ENCODE measurements at regions not wholly inside any gene's neighbourhood (a gene's known extent, or its start where the extent isn't known, plus 50 kb on each side); places are given as distances from the start of the nearest gene placed in this dataset.

DNA sequence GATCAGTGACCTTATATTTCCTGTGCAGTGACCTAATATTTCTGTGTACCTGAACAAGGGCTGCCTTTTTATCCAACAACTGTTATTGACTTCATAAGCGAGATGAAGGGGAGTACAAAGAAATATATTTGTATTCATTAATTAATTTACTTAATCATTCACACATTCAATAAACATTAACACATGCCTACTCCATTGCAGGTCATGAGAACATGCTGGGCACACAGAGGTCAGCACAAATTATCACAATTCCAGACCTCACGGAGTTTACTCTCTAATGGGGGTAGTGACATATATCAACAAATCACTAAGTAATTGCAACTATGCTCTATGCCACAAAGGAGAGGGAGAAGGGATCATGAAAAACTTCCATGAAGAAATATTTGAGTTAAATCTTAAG is 614.6 kb downstream of the TOX3 start:
- Histone ChIP-seq H3K4me3 (no peak overlapping the region), H3K27ac (no peak overlapping the region), H3K27me3 (no peaks in the 10 kb centered on the region), H3K9me3 (no peaks in the 10 kb centered on the region), H3K4me1 (no peaks in the 10 kb centered on the region), H3K36me3 (no peaks in the 10 kb centered on the region)
- WGBS, 2 donors (ENCODE audit: low coverage in 1 of 2): 63 to 71% methylated on average over 2 of the region's 2 CpGs
- in situ Hi-C loops (cut with MboI; ENCODE audit: low pct_ligation_motif_present in 1 of 4, low pct_unique_long_range_greater_than_20kb in 1 of 4, low sequenced_read_pairs in 3 of 4): no loop called here
- DNase-seq: no peak
- intact Hi-C loops (cut with DNase I; ENCODE audit: low total_unique reads): no loop called here
- TF ChIP-seq POLR2AphosphoS5 (IDR thresholded peaks at IDR 0.05) (no peak), POLR2A (IDR thresholded peaks at IDR 0.05) (no peak), EP300 (IDR thresholded peaks at IDR 0.05; ENCODE audit: low read depth) (no peak)
- TF ChIP-seq, protein P1, sequence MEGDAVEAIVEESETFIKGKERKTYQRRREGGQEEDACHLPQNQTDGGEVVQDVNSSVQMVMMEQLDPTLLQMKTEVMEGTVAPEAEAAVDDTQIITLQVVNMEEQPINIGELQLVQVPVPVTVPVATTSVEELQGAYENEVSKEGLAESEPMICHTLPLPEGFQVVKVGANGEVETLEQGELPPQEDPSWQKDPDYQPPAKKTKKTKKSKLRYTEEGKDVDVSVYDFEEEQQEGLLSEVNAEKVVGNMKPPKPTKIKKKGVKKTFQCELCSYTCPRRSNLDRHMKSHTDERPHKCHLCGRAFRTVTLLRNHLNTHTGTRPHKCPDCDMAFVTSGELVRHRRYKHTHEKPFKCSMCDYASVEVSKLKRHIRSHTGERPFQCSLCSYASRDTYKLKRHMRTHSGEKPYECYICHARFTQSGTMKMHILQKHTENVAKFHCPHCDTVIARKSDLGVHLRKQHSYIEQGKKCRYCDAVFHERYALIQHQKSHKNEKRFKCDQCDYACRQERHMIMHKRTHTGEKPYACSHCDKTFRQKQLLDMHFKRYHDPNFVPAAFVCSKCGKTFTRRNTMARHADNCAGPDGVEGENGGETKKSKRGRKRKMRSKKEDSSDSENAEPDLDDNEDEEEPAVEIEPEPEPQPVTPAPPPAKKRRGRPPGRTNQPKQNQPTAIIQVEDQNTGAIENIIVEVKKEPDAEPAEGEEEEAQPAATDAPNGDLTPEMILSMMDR (IDR thresholded peaks at IDR 0.05): no peak

DNA sequence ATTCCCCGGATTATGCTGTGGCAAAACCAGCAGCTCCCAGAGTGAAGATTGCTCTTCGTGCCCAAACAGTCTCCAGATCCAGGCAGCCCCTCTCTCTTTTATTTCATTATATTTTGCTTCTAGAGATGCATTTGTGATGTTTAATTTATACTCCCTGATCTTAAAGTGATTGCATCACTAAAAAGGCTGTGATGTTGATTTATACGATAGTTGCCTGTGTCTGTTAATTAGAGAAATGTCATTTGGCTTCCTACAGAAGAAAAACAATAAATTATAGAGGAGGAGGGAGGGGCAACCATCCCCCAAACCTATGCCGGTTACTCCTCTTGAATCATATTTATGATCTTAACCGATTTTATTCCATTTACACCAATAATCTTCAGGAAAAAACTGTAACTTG is 615.3 kb downstream of the TOX3 start:
- Histone ChIP-seq H3K4me3 (no peak overlapping the region), H3K4me1 (no peaks in the 10 kb centered on the region), H3K27me3 (no peaks in the 10 kb centered on the region), H3K9me3 (no peaks in the 10 kb centered on the region), H3K36me3 (no peaks in the 10 kb centered on the region), H3K27ac (no peak overlapping the region)
- intact Hi-C loops (cut with DNase I; ENCODE audit: low total_unique reads) (no loop called here), in situ Hi-C loops (cut with MboI; ENCODE audit: low pct_ligation_motif_present in 1 of 4, low pct_unique_long_range_greater_than_20kb in 1 of 4, low sequenced_read_pairs in 3 of 4) (no loop called here)
- no peak for DNase-seq
- 58 to 60% methylated on average over 2 to 5 of the region's 5 CpGs for WGBS, 2 donors (ENCODE audit: low coverage in 1 of 2)
- TF ChIP-seq POLR2A (IDR thresholded peaks at IDR 0.05) (no peak), POLR2AphosphoS5 (IDR thresholded peaks at IDR 0.05) (no peak), EP300 (IDR thresholded peaks at IDR 0.05; ENCODE audit: low read depth) (no peak)
- TF ChIP-seq, protein P1 (IDR thresholded peaks at IDR 0.05): no peak

DNA sequence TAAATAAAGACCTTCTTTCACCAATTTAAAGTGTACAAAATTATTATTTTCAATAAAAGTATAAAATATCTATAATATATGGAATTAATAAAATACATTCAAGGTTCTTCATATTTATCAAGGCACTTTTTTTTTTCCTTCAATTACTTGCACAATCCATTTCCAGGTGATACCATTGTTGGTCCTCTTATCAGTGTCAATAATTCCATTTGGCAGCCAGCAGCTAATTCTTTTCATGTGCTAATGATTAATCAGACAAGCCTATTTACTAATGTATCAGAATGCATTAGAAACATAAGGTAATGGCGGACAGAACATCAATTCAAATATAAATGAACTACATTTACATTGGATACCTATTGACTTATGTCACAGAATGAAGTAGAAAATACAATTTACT is 622.2 kb downstream of the TOX3 start:
- no peaks in the 10 kb centered on the region for H3K9me3 ChIP-seq
- H3K36me3 ChIP-seq: no peaks in the 10 kb centered on the region
- no peak overlapping the region for H3K4me3 ChIP-seq
- H3K27ac ChIP-seq: no peak overlapping the region
- no peaks in the 10 kb centered on the region for H3K27me3 ChIP-seq
- TF ChIP-seq, protein P1 (IDR thresholded peaks at IDR 0.05): no peak
- TF ChIP-seq POLR2A (IDR thresholded peaks at IDR 0.05): no peak
- TF ChIP-seq EP300 (IDR thresholded peaks at IDR 0.05; ENCODE audit: low read depth): no peak
- no peak for TF ChIP-seq POLR2AphosphoS5 (IDR thresholded peaks at IDR 0.05)
- DNase-seq: no peak
- 55 to 56% methylated on average over 1 of the region's 1 CpG for WGBS, 2 donors (ENCODE audit: low coverage in 1 of 2)
- no peaks in the 10 kb centered on the region for H3K4me1 ChIP-seq
- in situ Hi-C loops (cut with MboI; ENCODE audit: low pct_ligation_motif_present in 1 of 4, low pct_unique_long_range_greater_than_20kb in 1 of 4, low sequenced_read_pairs in 3 of 4) (no loop called here), intact Hi-C loops (cut with DNase I; ENCODE audit: low total_unique reads) (no loop called here)

DNA sequence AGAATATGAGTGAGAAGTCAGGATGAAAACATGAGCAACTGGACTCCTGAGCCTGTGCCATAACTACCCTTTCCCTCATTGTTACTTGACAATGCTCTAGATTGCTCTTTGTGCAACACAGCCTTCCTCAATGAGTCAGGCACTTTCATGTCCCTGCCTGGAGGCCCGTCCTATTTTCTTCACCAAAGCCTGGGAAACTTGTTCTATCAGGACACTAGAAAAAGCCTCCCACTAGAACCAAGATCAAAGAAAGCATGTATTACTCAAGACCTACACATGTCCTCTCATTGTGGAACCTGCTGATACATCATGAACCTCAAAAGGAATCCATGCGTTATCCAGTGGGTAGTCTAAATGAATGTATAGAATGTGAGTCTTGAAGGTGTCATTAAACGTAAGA is 624.5 kb downstream of the TOX3 start:
- no peaks in the 10 kb centered on the region for H3K36me3 ChIP-seq
- no peak overlapping the region for H3K27ac ChIP-seq
- WGBS, 2 donors (ENCODE audit: low coverage in 1 of 2): 73 to 90% methylated on average over 2 to 3 of the region's 3 CpGs
- no peak for DNase-seq
- H3K4me1 ChIP-seq: no peaks in the 10 kb centered on the region
- no peaks in the 10 kb centered on the region for H3K9me3 ChIP-seq
- intact Hi-C loops (cut with DNase I; ENCODE audit: low total_unique reads): no loop called here
- in situ Hi-C loops (cut with MboI; ENCODE audit: low pct_ligation_motif_present in 1 of 4, low pct_unique_long_range_greater_than_20kb in 1 of 4, low sequenced_read_pairs in 3 of 4): no loop called here
- H3K4me3 ChIP-seq: no peak overlapping the region
- H3K27me3 ChIP-seq: no peaks in the 10 kb centered on the region
- TF ChIP-seq POLR2A (IDR thresholded peaks at IDR 0.05) (no peak), POLR2AphosphoS5 (IDR thresholded peaks at IDR 0.05) (no peak), EP300 (IDR thresholded peaks at IDR 0.05; ENCODE audit: low read depth) (no peak)
- TF ChIP-seq, protein P1 (IDR thresholded peaks at IDR 0.05): no peak

Data from transverse colon (tissue), 4 donors.